Neural progenitor cell (in vitro differentiated cells): ENCODE measurements at regions not wholly inside any gene's neighbourhood (a gene's known extent, or its start where the extent isn't known, plus 50 kb on each side); places are given as distances from the start of the nearest gene placed in this dataset.

ENCODE experiments used
- DNase-seq: peaks from one replicate; pipeline ENCODE4 v3.0.0-alpha.2; 2016; ENCODE audit warnings: low spot score
- H2AFZ ChIP-seq: fragments of 200-600 bp; sonication (generic); replicated peaks from 2 replicates; pipeline ENCODE4 v1.6.1; 2016; ENCODE audit warnings: antibody characterized with exemption
- H3F3A ChIP-seq: fragments of 200-600 bp; sonication (generic); 2 replicates; pipeline ENCODE4 v1.6.1; 2016; ENCODE audit warnings: antibody characterized with exemption, low read depth
- H3K27ac ChIP-seq: fragments of 200-600 bp; sonication (generic); 2 replicates; pipeline ENCODE4 v1.5.1; 2016; ENCODE audit warnings: mild to moderate bottlenecking
- H3K27me3 ChIP-seq: fragments of 200-600 bp; sonication (generic); 2 replicates; pipeline ENCODE4 v1.6.1; 2016; ENCODE audit warnings: mild to moderate bottlenecking, moderate library complexity
- H3K36me3 ChIP-seq: fragments of 200-600 bp; sonication (generic); 2 replicates; pipeline ENCODE4 v1.5.1; 2016
- H3K4me1 ChIP-seq: fragments of 200-600 bp; sonication (generic); 2 replicates; pipeline ENCODE4 v1.6.1; 2016; ENCODE audit warnings: mixed run types
- H3K4me2 ChIP-seq: fragments of 200-600 bp; sonication (generic); 2 replicates; pipeline ENCODE4 v1.6.1; 2016
- H3K4me3 ChIP-seq: fragments of 200-600 bp; sonication (generic); 2 replicates; pipeline ENCODE4 v1.5.1; 2016
- H3K79me2 ChIP-seq: fragments of 200-600 bp; sonication (generic); 2 replicates; pipeline ENCODE4 v1.6.1; 2016; ENCODE audit warnings: low read depth
- H3K9ac ChIP-seq: fragments of 200-600 bp; sonication (generic); 2 replicates; pipeline ENCODE4 v1.6.1; 2016
- H3K9me3 ChIP-seq: fragments of 200-600 bp; sonication (generic); 2 replicates; pipeline ENCODE4 v1.5.1; 2016; ENCODE audit warnings: low read depth
- H4K20me1 ChIP-seq: fragments of 200-600 bp; sonication (generic); 2 replicates; pipeline ENCODE4 v1.6.1; 2016; ENCODE audit warnings: low read depth
- H3K27ac Mint-ChIP-seq: 3 replicates; pipeline ENCODE4 v1.8.0; 2021; ENCODE audit warnings: mixed read lengths
- H3K27me3 Mint-ChIP-seq: 2 replicates; pipeline ENCODE4 v1.8.0; 2022; ENCODE audit warnings: low read depth, mild to moderate bottlenecking, inconsistent platforms, moderate library complexity, mixed read lengths; ENCODE audit not compliant: insufficient read depth
- H3K36me3 Mint-ChIP-seq: 3 replicates; pipeline ENCODE4 v1.8.0; 2021; ENCODE audit warnings: mixed read lengths
- H3K4me1 Mint-ChIP-seq: 3 replicates; pipeline ENCODE4 v1.8.0; 2021; ENCODE audit warnings: mixed read lengths
- H3K4me3 Mint-ChIP-seq: 3 replicates; pipeline ENCODE4 v1.8.0; 2021; ENCODE audit warnings: mild to moderate bottlenecking, moderate library complexity, mixed read lengths
- H3K9me3 Mint-ChIP-seq: 3 replicates; pipeline ENCODE4 v1.8.0; 2020; ENCODE audit warnings: mixed read lengths
- CTCF ChIP-seq: fragments of 200-600 bp; sonication (generic); IDR thresholded peaks from 2 replicates; pipeline ENCODE4 v1.5.1; 2017; ENCODE audit warnings: antibody characterized with exemption, mild to moderate bottlenecking
- EZH2 ChIP-seq: fragments of 200-600 bp; sonication (generic); IDR thresholded peaks from 2 replicates; pipeline ENCODE4 v1.6.1; 2017; ENCODE audit warnings: antibody characterized with exemption, mild to moderate bottlenecking, moderate library complexity
- EZH2phosphoT487 ChIP-seq: fragments of 200-600 bp; sonication (generic); IDR thresholded peaks from 2 replicates; pipeline ENCODE4 v1.6.1; 2017; ENCODE audit warnings: antibody characterized with exemption

DNA sequence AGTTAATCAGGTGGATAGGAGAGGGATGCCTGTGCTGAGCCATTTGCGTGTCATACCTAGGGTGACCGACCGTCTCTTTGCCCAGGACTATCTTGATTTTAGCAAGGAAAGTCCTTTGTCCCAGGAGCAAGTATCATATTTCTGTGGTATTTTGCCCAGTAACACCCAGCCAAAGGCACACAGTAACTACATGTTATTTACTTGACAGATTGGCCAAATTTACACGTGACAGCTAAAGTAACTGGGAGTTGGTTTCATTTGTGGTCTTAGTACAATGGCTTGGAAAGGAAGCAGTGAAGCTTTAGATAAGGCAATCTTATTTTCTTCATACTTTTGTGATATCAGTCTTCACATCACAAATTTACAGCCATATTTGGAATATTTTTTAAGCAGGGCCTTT, 142.1 kb downstream of the JCAD start:
- Mint-ChIP-seq H3K36me3 (no peaks in the 10 kb centered on the region), H3K4me1 (peaks cover 2% of the 10 kb centered on the region), H3K27me3 (no peaks in the 10 kb centered on the region), H3K27ac (no peak overlapping the region), H3K9me3 (peaks cover 2% of the 10 kb centered on the region), H3K4me3 (no peak overlapping the region)
- Histone ChIP-seq H3K27ac (no peak overlapping the region), H3K9me3 (no peaks in the 10 kb centered on the region), H3K9ac (no peak overlapping the region), H3K4me1 (no peaks in the 10 kb centered on the region), H3K4me3 (no peak overlapping the region), H3K4me2 (no peak overlapping the region), H3K36me3 (no peaks in the 10 kb centered on the region), H2AFZ (no peak overlapping the region), H3K27me3 (no peaks in the 10 kb centered on the region), H3F3A (no peaks in the 10 kb centered on the region), H4K20me1 (no peaks in the 10 kb centered on the region), H3K79me2 (no peaks in the 10 kb centered on the region)
- TF ChIP-seq CTCF (no peak), EZH2phosphoT487 (no peak), EZH2 (no peak)
- DNase-seq, result no peak

GRCh38 chr10:29916669-29917068, 142.7 kb downstream of the JCAD start:
- Histone ChIP-seq H3F3A (no peaks in the 10 kb centered on the region), H3K4me1 (no peaks in the 10 kb centered on the region), H3K4me3 (no peak overlapping the region), H3K4me2 (no peak overlapping the region), H3K27ac (no peak overlapping the region), H3K9ac (no peak overlapping the region), H4K20me1 (no peaks in the 10 kb centered on the region), H2AFZ (no peak overlapping the region), H3K79me2 (no peaks in the 10 kb centered on the region), H3K9me3 (no peaks in the 10 kb centered on the region), H3K27me3 (no peaks in the 10 kb centered on the region), H3K36me3 (no peaks in the 10 kb centered on the region)
- TF ChIP-seq EZH2 (no peak), CTCF (no peak), EZH2phosphoT487 (no peak)
- Mint-ChIP-seq H3K36me3 (no peaks in the 10 kb centered on the region), H3K27me3 (no peaks in the 10 kb centered on the region), H3K27ac (no peak overlapping the region), H3K4me3 (no peak overlapping the region), H3K9me3 (peaks cover 2% of the 10 kb centered on the region), H3K4me1 (no peaks in the 10 kb centered on the region)
- DNase-seq, result no peak

GRCh38 chr10:29914986-29915785, 144.2 kb downstream of the JCAD start:
- Mint-ChIP-seq H3K4me1 (peaks cover 2% of the 10 kb centered on the region), H3K4me3 (no peak overlapping the region), H3K27ac (no peak overlapping the region), H3K27me3 (peaks cover 2% of the 10 kb centered on the region), H3K36me3 (peaks cover 2% of the 10 kb centered on the region), H3K9me3 (peaks cover 5% of the 10 kb centered on the region)
- Histone ChIP-seq H3K27ac (no peak overlapping the region), H3K27me3 (no peaks in the 10 kb centered on the region), H4K20me1 (no peaks in the 10 kb centered on the region), H3K79me2 (no peaks in the 10 kb centered on the region), H3F3A (no peaks in the 10 kb centered on the region), H3K4me2 (no peak overlapping the region), H3K4me1 (no peaks in the 10 kb centered on the region), H3K9ac (no peak overlapping the region), H3K4me3 (no peak overlapping the region), H3K9me3 (no peaks in the 10 kb centered on the region), H2AFZ (no peak overlapping the region), H3K36me3 (no peaks in the 10 kb centered on the region)
- no peak for DNase-seq
- TF ChIP-seq EZH2phosphoT487, result no peak
- no peak for TF ChIP-seq EZH2
- TF ChIP-seq CTCF, result no peak
